A549 (cell line): ENCODE measurements at regions not wholly inside any gene's neighbourhood (a gene's known extent, or its start where the extent isn't known, plus 50 kb on each side); places are given as distances from the start of the nearest gene placed in this dataset.

ENCODE experiments used
- CTCF ChIP-seq: fragments of >200 bp; sonication (Bioruptor Twin); formaldehyde crosslinking; IDR thresholded peaks from 3 replicates; pipeline ENCODE4 v1.5.1; 2016
- FOSB ChIP-seq: fragments of 250-450 bp; sonication (Bioruptor Pico); IDR thresholded peaks from 2 replicates; pipeline ENCODE4 v1.5.0; 2020; ENCODE audit warnings: mild to moderate bottlenecking, moderate library complexity
- HOXA7 ChIP-seq: fragments of 250-450 bp; sonication (Bioruptor Pico); IDR thresholded peaks from 2 replicates; pipeline ENCODE4 v1.5.0; 2020; ENCODE audit warnings: mild to moderate bottlenecking, moderate library complexity
- MAX ChIP-seq: IDR thresholded peaks from 2 replicates; pipeline ENCODE4 v1.6.1; 2012
- NFE2L2 ChIP-seq: fragments of 150-350 bp; conservative IDR thresholded peaks from 2 replicates; pipeline ENCODE4 v1.6.1; 2014; ENCODE audit warnings: low read length
- RCOR1 ChIP-seq: fragments of 150-350 bp; IDR thresholded peaks from 2 replicates; pipeline ENCODE4 v1.6.1; 2014; ENCODE audit warnings: antibody characterized with exemption, low read length, low read depth

GRCh38 chrX:84717343-84717742 lies 215.1 kb upstream of the HDX start:
- TF ChIP-seq NFE2L2 (no peak), CTCF (no peak), FOSB (no peak), MAX (no peak), HOXA7 (no peak), RCOR1 (no peak)
